OCI-LY3 (cell line): ENCODE measurements at regions not wholly inside any gene's neighbourhood (a gene's known extent, or its start where the extent isn't known, plus 50 kb on each side); places are given as distances from the start of the nearest gene placed in this dataset.

Source experiments
- EZH2phosphoT487 ChIP-seq: fragments of 200-600 bp; shearing (Covaris generic); IDR thresholded peaks from 2 replicates; pipeline ENCODE4 v1.6.1; 2018; ENCODE audit warnings: antibody characterized with exemption, mixed run types, low read depth
- TF ChIP-seq, protein P1 (sequence below): fragments of 200-600, 300-600 bp; sonication (generic); IDR thresholded peaks from 2 replicates; pipeline ENCODE4 v1.5.1; 2014; ENCODE audit warnings: antibody characterized with exemption, low read length, low read depth

DNA sequence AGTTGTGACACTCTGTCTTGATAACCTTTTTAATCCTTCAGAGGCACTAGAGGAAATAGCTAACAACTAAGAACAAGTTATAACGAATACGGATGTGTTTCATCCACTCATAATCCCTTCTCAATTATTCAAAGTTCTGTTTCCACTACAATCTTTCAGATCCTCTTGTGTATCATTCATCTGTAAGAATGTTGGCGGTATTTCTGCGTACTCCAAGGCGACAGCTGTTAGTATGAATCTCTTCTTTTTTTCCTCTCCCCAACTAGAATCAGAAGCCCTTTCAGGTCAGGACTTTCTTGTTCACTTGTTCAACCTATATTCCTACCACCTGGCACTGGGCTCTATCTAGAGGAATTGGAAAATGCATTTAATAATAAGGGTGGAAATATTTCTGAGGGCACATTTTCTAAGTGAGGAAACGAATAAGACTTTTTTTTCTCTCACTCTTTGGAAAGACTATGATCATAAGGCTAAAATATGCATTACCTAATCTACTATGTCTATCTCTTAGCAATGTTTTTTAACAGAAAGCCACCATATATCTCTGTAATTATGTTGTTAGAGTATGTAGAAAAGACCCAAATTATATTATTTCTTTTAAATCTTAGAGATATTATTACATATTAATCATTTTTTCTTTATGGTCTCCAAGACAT lies 492.9 kb downstream of the PCDH20 start:
- TF ChIP-seq, protein P1, sequence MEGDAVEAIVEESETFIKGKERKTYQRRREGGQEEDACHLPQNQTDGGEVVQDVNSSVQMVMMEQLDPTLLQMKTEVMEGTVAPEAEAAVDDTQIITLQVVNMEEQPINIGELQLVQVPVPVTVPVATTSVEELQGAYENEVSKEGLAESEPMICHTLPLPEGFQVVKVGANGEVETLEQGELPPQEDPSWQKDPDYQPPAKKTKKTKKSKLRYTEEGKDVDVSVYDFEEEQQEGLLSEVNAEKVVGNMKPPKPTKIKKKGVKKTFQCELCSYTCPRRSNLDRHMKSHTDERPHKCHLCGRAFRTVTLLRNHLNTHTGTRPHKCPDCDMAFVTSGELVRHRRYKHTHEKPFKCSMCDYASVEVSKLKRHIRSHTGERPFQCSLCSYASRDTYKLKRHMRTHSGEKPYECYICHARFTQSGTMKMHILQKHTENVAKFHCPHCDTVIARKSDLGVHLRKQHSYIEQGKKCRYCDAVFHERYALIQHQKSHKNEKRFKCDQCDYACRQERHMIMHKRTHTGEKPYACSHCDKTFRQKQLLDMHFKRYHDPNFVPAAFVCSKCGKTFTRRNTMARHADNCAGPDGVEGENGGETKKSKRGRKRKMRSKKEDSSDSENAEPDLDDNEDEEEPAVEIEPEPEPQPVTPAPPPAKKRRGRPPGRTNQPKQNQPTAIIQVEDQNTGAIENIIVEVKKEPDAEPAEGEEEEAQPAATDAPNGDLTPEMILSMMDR, result no peak
- no peak for TF ChIP-seq EZH2phosphoT487
